SK-N-SH (cell line): ENCODE measurements at regions not wholly inside any gene's neighbourhood (a gene's known extent, or its start where the extent isn't known, plus 50 kb on each side); places are given as distances from the start of the nearest gene placed in this dataset.
"Not testable (repeated sequence)": the region's sequence is repeated elsewhere in the genome, so short reads cannot be mapped to it uniquely, and the experiment has no call there.

Source experiments
- CTCF ChIA-PET: fragments of 300-600, 350-600 bp; formaldehyde crosslinking; extraction: SDS; loops from one replicate; lab custom pipeline; 2021; lab: Yijun Ruan, JAX
- POLR2A ChIA-PET: fragments of 350-600 bp; sonication (Branson Sonifier 250); formaldehyde crosslinking; extraction: SDS; loops from one replicate; lab custom pipeline; 2020; ENCODE audit warnings: antibody characterized with exemption, inconsistent platforms; lab: Yijun Ruan, JAX
- DNase-seq: peaks from one replicate; pipeline ENCODE4 v3.0.0; 2012
- H2AFZ ChIP-seq: fragments of 200-600 bp; sonication (generic); 2 replicates; pipeline ENCODE4 v1.8.1; 2016; ENCODE audit warnings: antibody characterized with exemption, mild to moderate bottlenecking, low read depth
- H3F3A ChIP-seq: fragments of 200-600 bp; sonication (generic); replicated peaks from 2 replicates; pipeline ENCODE3; 2016; ENCODE audit warnings: antibody characterized with exemption, mild to moderate bottlenecking; ENCODE audit not compliant: insufficient read depth
- H3K27ac ChIP-seq, 2 experiments: fragments of 200-500 bp in 1 of 2; fragments of 200-600 bp in 1 of 2; sonication (Bioruptor generic) in 1 of 2; sonication (generic), shearing (Covaris generic) in 1 of 2; 2 replicates each; pipeline versions ENCODE4 v1.5.1 to v1.6.1; 2014 to 2016; ENCODE audit warnings: low read depth in 2 of 2, inconsistent platforms in 1 of 2, low read length in 1 of 2, mild to moderate bottlenecking in 1 of 2, mixed read lengths in 1 of 2
- H3K27me3 ChIP-seq: fragments of 200-600 bp; sonication (generic), shearing (Covaris generic); 2 replicates; pipeline ENCODE4 v1.6.1; 2016; ENCODE audit warnings: mixed run types; ENCODE audit not compliant: insufficient read depth
- H3K36me3 ChIP-seq, 2 experiments: fragments of 200-500 bp in 1 of 2; fragments of 200-600 bp in 1 of 2; sonication (Bioruptor generic) in 1 of 2; sonication (generic) in 1 of 2; replicated peaks in 1 of 2; 2 replicates each; pipeline versions ENCODE3 to v1.5.1; 2014 to 2016; ENCODE audit warnings: low read length in 1 of 2, mild to moderate bottlenecking in 1 of 2; ENCODE audit not compliant: insufficient read depth in 2 of 2, control insufficient read depth in 1 of 2
- H3K4me1 ChIP-seq, 2 experiments: fragments of 200-500 bp in 1 of 2; fragments of 200-600 bp in 1 of 2; sonication (Bioruptor generic) in 1 of 2; sonication (generic), shearing (Covaris generic) in 1 of 2; 2 replicates each; pipeline versions ENCODE4 v1.5.1 to v1.6.1; 2014 to 2016; ENCODE audit warnings: low read depth in 1 of 2, low read length in 1 of 2, mixed run types in 1 of 2; ENCODE audit not compliant: insufficient read depth in 2 of 2, control insufficient read depth in 1 of 2
- H3K4me2 ChIP-seq: fragments of 200-600 bp; sonication (generic), shearing (Covaris generic); 2 replicates; pipeline ENCODE4 v1.6.1; 2017; ENCODE audit warnings: mixed run types
- H3K4me3 ChIP-seq, 2 experiments: fragments of 200-500 bp in 1 of 2; fragments of 200-600 bp in 1 of 2; sonication (Bioruptor generic) in 1 of 2; sonication (generic), shearing (Covaris generic) in 1 of 2; 2 replicates each; pipeline versions ENCODE4 v1.5.1 to v1.8.1; 2014 to 2016; ENCODE audit warnings: low read depth in 2 of 2, inconsistent platforms in 1 of 2, low read length in 1 of 2, mild to moderate bottlenecking in 1 of 2, mixed read lengths in 1 of 2, moderate library complexity in 1 of 2
- H3K79me2 ChIP-seq: fragments of 200-600 bp; sonication (generic); 2 replicates; pipeline ENCODE4 v1.8.1; 2017; ENCODE audit warnings: mild to moderate bottlenecking; ENCODE audit not compliant: insufficient read depth
- H3K9ac ChIP-seq: fragments of 200-600 bp; sonication (generic); 2 replicates; pipeline ENCODE4 v1.6.1; 2017; ENCODE audit warnings: mixed run types
- H3K9me2 ChIP-seq: fragments of 200-600 bp; sonication (generic); 2 replicates; pipeline ENCODE4 v1.6.1; 2017; ENCODE audit warnings: mixed run types
- H3K9me3 ChIP-seq: fragments of 200-600 bp; sonication (generic); 2 replicates; pipeline ENCODE4 v1.6.1; 2017; ENCODE audit warnings: mixed run types, mild to moderate bottlenecking, moderate library complexity
- H4K20me1 ChIP-seq: fragments of 200-600 bp; sonication (generic); 2 replicates; pipeline ENCODE4 v1.6.1; 2017; ENCODE audit warnings: mild to moderate bottlenecking, mixed run types; ENCODE audit not compliant: insufficient read depth
- CHD2 ChIP-seq: fragments of 150-350 bp; IDR thresholded peaks from 2 replicates; pipeline ENCODE4 v1.6.1; 2018; ENCODE audit warnings: low read length; ENCODE audit not compliant: partially characterized antibody
- FOXJ3 ChIP-seq: sonication (generic); formaldehyde crosslinking; IDR thresholded peaks from 2 replicates; pipeline ENCODE4 v1.5.1; 2020; ENCODE audit warnings: mild to moderate bottlenecking, missing genetic modification reagents
- GATA2 ChIP-seq: sonication (generic); formaldehyde crosslinking; IDR thresholded peaks from 2 replicates; pipeline ENCODE4 v1.5.0; 2020; ENCODE audit warnings: mild to moderate bottlenecking, missing genetic modification reagents
- MXI1 ChIP-seq: IDR thresholded peaks from 2 replicates; pipeline ENCODE4 v1.6.1; 2012; ENCODE audit warnings: mild to moderate bottlenecking, low read depth, low read length, improper control_type of control experiment
- NRF1 ChIP-seq: IDR thresholded peaks from 2 replicates; pipeline ENCODE4 v1.6.1; 2012; ENCODE audit warnings: low read depth, mild to moderate bottlenecking, low read length
- RFX5 ChIP-seq: IDR thresholded peaks from 2 replicates; pipeline ENCODE4 v1.6.1; 2012; ENCODE audit warnings: mild to moderate bottlenecking, improper control_type of control experiment, low read length
- SIN3A ChIP-seq: IDR thresholded peaks from 2 replicates; pipeline ENCODE4 v1.6.1; 2012; ENCODE audit warnings: low read depth, mild to moderate bottlenecking, low read length, moderate library complexity, borderline replicate concordance
- WGBS: methylation state at CpG from one replicate; pipeline ENCODE4 v1.1.6; 2017; ENCODE audit warnings: low lambda C conversion rate; 5-methylcytosine and 5-hydroxymethylcytosine counted together
- TF ChIP-seq, protein P1 (sequence below): fragments of 150-350 bp; IDR thresholded peaks from 2 replicates; pipeline ENCODE4 v1.6.1; 2016; ENCODE audit warnings: mild to moderate bottlenecking, low read depth, low read length
- TF ChIP-seq, protein P2 (sequence below): IDR thresholded peaks from 2 replicates; pipeline ENCODE4 v1.4.0; 2012; ENCODE audit warnings: low read depth
- TF ChIP-seq, protein P3 (sequence below): fragments of 150-350 bp; IDR thresholded peaks from 2 replicates; pipeline ENCODE4 v1.6.1; 2017; ENCODE audit warnings: antibody characterized with exemption, low read length, low read depth, borderline replicate concordance

DNA sequence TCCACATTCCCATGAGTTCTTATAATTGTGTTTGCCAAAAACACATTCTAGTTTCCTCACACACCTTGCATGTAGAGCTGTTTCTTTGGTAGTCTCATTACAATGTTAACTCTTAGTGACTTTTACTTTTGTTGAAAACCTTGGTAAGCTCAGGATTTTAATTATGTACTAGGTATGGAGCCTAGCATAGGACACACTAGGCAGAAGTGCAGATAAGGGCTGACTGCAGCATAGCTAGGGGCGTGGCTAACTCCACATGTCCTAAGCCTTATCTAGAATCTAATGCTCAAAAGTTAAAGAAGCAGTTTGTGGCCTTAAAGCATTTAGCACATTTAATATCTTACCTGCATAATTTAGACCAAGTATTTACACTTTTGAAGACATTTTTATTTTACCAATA is 153.7 kb upstream of the FBXO11 start (continued):
- TF ChIP-seq, protein P1, sequence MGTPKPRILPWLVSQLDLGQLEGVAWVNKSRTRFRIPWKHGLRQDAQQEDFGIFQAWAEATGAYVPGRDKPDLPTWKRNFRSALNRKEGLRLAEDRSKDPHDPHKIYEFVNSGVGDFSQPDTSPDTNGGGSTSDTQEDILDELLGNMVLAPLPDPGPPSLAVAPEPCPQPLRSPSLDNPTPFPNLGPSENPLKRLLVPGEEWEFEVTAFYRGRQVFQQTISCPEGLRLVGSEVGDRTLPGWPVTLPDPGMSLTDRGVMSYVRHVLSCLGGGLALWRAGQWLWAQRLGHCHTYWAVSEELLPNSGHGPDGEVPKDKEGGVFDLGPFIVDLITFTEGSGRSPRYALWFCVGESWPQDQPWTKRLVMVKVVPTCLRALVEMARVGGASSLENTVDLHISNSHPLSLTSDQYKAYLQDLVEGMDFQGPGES, result no peak
- no peak for TF ChIP-seq RFX5

DNA sequence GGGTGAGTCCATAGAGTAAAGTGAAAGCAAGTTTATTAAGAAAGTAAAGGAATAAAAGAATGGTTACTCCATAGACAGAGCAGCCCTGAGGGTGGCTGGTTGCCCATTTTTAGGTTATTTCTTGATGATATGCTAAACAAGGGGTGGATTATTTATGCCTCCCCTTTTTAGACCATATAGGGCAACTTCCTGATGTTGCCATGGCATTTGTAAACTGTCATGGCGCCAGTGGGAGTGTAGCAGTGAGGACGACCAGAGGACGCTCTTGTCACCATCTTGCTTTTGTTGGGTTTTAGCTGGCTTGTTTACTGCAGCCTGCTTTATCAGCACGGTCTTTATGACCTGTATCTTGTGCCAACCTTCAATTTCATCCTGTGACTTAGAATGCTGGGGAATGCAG is 155.4 kb upstream of the FBXO11 start:
- CTCF ChIA-PET, H3K4me1 ChIP-seq, POLR2A ChIA-PET, H3K27ac ChIP-seq, H3K4me3 ChIP-seq, H3K79me2 ChIP-seq, H3K27me3 ChIP-seq, H3K36me3 ChIP-seq, H3K9me2 ChIP-seq, H3K9me3 ChIP-seq, H2AFZ ChIP-seq, H4K20me1 ChIP-seq, H3K9ac ChIP-seq, DNase-seq, H3K4me2 ChIP-seq, H3F3A ChIP-seq: not testable (repeated sequence)
- WGBS, result 44% methylated on average over 4 of the region's 4 CpGs

DNA sequence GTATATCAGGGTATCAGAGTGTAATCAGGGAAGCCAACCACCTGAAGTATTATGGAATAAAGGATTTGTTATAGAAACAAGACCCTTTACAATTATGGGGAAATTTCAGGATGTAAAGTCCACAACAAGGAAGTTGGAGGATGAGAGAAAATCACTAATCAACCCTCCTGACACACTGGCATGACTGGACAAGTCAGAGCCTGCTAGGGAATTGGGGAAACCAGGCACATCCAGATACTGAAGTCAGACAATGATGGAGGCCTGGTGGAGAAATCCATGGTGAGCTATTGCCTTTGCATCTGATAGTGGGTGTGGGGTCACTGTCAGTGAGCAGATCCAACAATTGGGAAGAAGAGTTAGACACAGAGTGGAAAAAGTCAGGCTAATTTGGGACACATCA is 158.8 kb upstream of the FBXO11 start:
- CTCF ChIA-PET, result no interaction called here
- TF ChIP-seq FOXJ3 (no peak), SIN3A (no peak), GATA2 (CRISPR knock-in tag) (no peak)
- TF ChIP-seq, protein P2, sequence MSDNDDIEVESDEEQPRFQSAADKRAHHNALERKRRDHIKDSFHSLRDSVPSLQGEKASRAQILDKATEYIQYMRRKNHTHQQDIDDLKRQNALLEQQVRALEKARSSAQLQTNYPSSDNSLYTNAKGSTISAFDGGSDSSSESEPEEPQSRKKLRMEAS, result no peak
- TF ChIP-seq, all 33 proteins: peak for 0
- H3K9me2 ChIP-seq, result no peaks in the 10 kb centered on the region
- H3F3A ChIP-seq, result no peaks in the 10 kb centered on the region
- H3K79me2 ChIP-seq, result no peaks in the 10 kb centered on the region
- H4K20me1 ChIP-seq, result no peaks in the 10 kb centered on the region
- H3K4me3 ChIP-seq, result no peak overlapping the region
- H3K4me2 ChIP-seq, result no peak overlapping the region
- H3K36me3 ChIP-seq, result no peaks in the 10 kb centered on the region
- H3K9ac ChIP-seq, result no peak overlapping the region
- no peak for DNase-seq
- no peak overlapping the region for H2AFZ ChIP-seq
- H3K27ac ChIP-seq, result no peak overlapping the region
- no peaks in the 10 kb centered on the region for H3K9me3 ChIP-seq
- H3K27me3 ChIP-seq, result peaks cover 5% of the 10 kb centered on the region; the same call in 1 of the 2 replicates
- POLR2A ChIA-PET, result interaction anchor here (0.9 kb wide), 1 partner anchor 11 kb away, joined by 3 read pairs; no protein-coding TSS in a partner anchor
- H3K4me1 ChIP-seq, result no peaks in the 10 kb centered on the region

DNA sequence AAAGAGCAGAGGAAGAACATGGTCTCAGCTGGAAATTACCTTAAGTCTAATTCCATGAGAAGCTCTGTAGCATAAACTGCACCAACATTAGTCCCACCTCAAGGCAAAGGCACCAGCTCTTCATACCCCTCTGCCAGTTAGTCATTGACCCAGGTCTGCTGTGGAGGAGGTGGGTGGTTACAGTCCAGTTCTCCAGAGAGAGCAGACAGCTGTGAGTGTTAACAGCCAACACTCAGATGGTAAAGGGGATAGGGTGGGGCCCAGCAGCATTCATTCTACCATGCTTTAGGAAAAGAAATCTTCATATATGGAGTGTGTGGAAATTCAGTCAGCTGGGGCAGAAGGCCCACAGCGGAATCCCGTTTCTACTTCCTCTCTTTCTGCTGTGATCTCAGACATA is 159.7 kb upstream of the FBXO11 start:
- Histone ChIP-seq H2AFZ (no peak overlapping the region), H3K9ac (no peak overlapping the region), H3K36me3 (no peaks in the 10 kb centered on the region), H3K4me3 (no peak overlapping the region), H3K4me2 (no peak overlapping the region), H3K27ac (no peak overlapping the region), H4K20me1 (no peaks in the 10 kb centered on the region), H3K4me1 (no peaks in the 10 kb centered on the region), H3F3A (no peaks in the 10 kb centered on the region), H3K9me2 (no peaks in the 10 kb centered on the region), H3K27me3 (peaks cover 5% of the 10 kb centered on the region; the same call in 1 of the 2 replicates), H3K79me2 (no peaks in the 10 kb centered on the region), H3K9me3 (no peaks in the 10 kb centered on the region)
- TF ChIP-seq NRF1 (no peak), MXI1 (no peak), CHD2 (no peak)
- TF ChIP-seq, protein P3, sequence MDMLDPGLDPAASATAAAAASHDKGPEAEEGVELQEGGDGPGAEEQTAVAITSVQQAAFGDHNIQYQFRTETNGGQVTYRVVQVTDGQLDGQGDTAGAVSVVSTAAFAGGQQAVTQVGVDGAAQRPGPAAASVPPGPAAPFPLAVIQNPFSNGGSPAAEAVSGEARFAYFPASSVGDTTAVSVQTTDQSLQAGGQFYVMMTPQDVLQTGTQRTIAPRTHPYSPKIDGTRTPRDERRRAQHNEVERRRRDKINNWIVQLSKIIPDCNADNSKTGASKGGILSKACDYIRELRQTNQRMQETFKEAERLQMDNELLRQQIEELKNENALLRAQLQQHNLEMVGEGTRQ, result no peak
- WGBS, result 45% methylated on average over 2 of the region's 2 CpGs
- ChIA-PET CTCF (no interaction called here), POLR2A (interaction anchor here (0.9 kb wide), 1 partner anchor 10 kb away, joined by 3 read pairs; no protein-coding TSS in a partner anchor)
- no peak for DNase-seq
